GM12864 (cell line): ENCODE measurements at regions not wholly inside any gene's neighbourhood (a gene's known extent, or its start where the extent isn't known, plus 50 kb on each side); places are given as distances from the start of the nearest gene placed in this dataset.
"Not testable (repeated sequence)": the region's sequence is repeated elsewhere in the genome, so short reads cannot be mapped to it uniquely, and the experiment has no call there.

Source experiments
- DNase-seq: peaks from one replicate; pipeline ENCODE4 v3.0.0-alpha.2; 2011; ENCODE audit warnings: low read depth
- H3K4me3 ChIP-seq: 2 replicates; pipeline ENCODE4 v1.5.1; 2011; ENCODE audit warnings: mild to moderate bottlenecking, low read depth, low read length, control low read depth
- CTCF ChIP-seq: IDR thresholded peaks from 2 replicates; pipeline ENCODE4 v1.5.1; 2011; ENCODE audit warnings: low read depth, mild to moderate bottlenecking, moderate library complexity, low read length, control low read depth, inconsistent platforms; ENCODE audit errors: missing control alignments

GRCh38 chr16:87045466-87046216 is 271.6 kb downstream of the C16orf95 start:
- no peak for TF ChIP-seq CTCF
- no peak for DNase-seq
- no peak overlapping the region for H3K4me3 ChIP-seq

- TF ChIP-seq CTCF = no peak
- DNase-seq = no peak
These were observed 271.0 kb downstream of the C16orf95 start for GRCh38 chr16:87046235-87046634.

GRCh38 chr16:87047221-87048037 is 269.8 kb downstream of the C16orf95 start:
- TF ChIP-seq CTCF = no peak
- no peak for DNase-seq

More at GRCh38 chr16:87046235-87046634, 271.0 kb downstream of the C16orf95 start:
- H3K4me3 ChIP-seq = no peak overlapping the region

GRCh38 chr16:87048038-87048729 is 269.0 kb downstream of the C16orf95 start:
- H3K4me3 ChIP-seq = no peak overlapping the region
- DNase-seq = no peak
- no peak for TF ChIP-seq CTCF

More at GRCh38 chr16:87047221-87048037, 269.8 kb downstream of the C16orf95 start:
- no peak overlapping the region for H3K4me3 ChIP-seq

GRCh38 chr16:87048730-87049115 is 268.5 kb downstream of the C16orf95 start:
- DNase-seq = no peak
- no peak for TF ChIP-seq CTCF
- no peak overlapping the region for H3K4me3 ChIP-seq

GRCh38 chr16:87049216-87049615 is 268.0 kb downstream of the C16orf95 start:
- H3K4me3 ChIP-seq, DNase-seq: not testable (repeated sequence)

GRCh38 chr16:87050142-87050541 is 267.1 kb downstream of the C16orf95 start:
- no peak for TF ChIP-seq CTCF
- no peak for DNase-seq
- H3K4me3 ChIP-seq = no peak overlapping the region
